ENCODE measurements at regions not wholly inside any gene's neighbourhood (a gene's known extent, or its start where the extent isn't known, plus 50 kb on each side); places are given as distances from the start of the nearest gene placed in this dataset.

- TF ChIP-seq CTCF (IDR thresholded peaks at IDR 0.05) (no peak), EZH2phosphoT487 (IDR thresholded peaks at IDR 0.05; ENCODE audit: borderline replicate concordance, low read depth) (no peak), FOXJ3 (CRISPR knock-in tag; IDR thresholded peaks at IDR 0.05) (no peak), MXI1 (IDR thresholded peaks at IDR 0.05; ENCODE audit: low read depth, low read length) (no peak), POLR2AphosphoS5 (IDR thresholded peaks at IDR 0.05; ENCODE audit: low read depth, low read length) (no peak), PBX3 (IDR thresholded peaks at IDR 0.05) (no peak)
- TF ChIP-seq, protein P1, sequence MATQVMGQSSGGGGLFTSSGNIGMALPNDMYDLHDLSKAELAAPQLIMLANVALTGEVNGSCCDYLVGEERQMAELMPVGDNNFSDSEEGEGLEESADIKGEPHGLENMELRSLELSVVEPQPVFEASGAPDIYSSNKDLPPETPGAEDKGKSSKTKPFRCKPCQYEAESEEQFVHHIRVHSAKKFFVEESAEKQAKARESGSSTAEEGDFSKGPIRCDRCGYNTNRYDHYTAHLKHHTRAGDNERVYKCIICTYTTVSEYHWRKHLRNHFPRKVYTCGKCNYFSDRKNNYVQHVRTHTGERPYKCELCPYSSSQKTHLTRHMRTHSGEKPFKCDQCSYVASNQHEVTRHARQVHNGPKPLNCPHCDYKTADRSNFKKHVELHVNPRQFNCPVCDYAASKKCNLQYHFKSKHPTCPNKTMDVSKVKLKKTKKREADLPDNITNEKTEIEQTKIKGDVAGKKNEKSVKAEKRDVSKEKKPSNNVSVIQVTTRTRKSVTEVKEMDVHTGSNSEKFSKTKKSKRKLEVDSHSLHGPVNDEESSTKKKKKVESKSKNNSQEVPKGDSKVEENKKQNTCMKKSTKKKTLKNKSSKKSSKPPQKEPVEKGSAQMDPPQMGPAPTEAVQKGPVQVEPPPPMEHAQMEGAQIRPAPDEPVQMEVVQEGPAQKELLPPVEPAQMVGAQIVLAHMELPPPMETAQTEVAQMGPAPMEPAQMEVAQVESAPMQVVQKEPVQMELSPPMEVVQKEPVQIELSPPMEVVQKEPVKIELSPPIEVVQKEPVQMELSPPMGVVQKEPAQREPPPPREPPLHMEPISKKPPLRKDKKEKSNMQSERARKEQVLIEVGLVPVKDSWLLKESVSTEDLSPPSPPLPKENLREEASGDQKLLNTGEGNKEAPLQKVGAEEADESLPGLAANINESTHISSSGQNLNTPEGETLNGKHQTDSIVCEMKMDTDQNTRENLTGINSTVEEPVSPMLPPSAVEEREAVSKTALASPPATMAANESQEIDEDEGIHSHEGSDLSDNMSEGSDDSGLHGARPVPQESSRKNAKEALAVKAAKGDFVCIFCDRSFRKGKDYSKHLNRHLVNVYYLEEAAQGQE (IDR thresholded peaks at IDR 0.05; ENCODE audit: low read depth, low read length), result no peak
Observed at GRCh38 chr12:47554046-47554653, 151.7 kb downstream of the RPAP3 start.

Measured in SK-N-SH (cell line).